Stimulated activated CD8-positive, alpha-beta memory T cell treated with anti-CD3 and anti-CD28 coated beads, Interleukin-2, amount 100 ng/mL, for 1 hour (primary cell): ENCODE measurements at regions not wholly inside any gene's neighbourhood (a gene's known extent, or its start where the extent isn't known, plus 50 kb on each side); places are given as distances from the start of the nearest gene placed in this dataset.

ENCODE experiments used
- DNase-seq, 2 donors: peaks; one replicate each; pipeline ENCODE4 v3.0.0-alpha.2; 2020; ENCODE audit warnings: low read depth in 2 of 2

DNA sequence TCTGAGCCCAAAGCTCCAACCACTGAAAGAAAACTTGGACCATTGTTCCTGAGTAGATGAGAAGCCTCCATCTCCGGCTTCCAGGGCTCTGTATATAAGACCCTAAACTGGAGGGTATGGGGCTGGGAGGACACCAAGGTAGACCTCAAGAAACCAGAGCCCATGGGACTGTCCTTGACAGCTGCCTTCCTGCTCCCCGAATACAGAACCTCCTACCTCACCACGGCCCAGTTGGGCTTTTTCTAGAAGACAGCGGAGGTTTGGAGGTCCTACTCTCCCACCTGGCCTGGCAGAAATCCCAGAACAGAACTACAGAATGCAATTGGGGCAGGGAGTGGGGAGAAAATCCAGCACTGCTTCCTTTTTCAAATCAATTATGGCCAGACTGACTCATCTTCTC is 177.3 kb upstream of the ZNF507 start:
- no peak for DNase-seq

DNA sequence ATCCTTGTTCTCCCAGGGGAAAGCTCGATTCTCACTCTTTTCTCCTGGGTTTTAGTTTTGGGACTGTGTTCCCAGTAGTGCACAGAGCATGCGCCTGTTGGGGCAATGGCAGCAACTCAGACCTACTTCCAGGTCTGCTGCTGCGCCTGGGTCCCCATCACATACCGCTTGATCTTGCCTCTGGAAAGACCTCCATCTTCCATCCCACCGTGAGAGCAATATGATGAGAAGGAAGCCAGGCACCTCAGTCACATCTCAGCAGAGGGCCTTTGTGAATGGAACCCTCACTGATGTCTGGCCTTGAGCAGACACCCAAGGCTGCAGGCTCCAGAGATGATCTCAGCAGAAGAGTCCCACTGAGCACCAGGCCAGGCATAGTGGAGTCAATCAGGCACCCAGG is 176.8 kb upstream of the ZNF507 start:
- DNase-seq: no peak

DNA sequence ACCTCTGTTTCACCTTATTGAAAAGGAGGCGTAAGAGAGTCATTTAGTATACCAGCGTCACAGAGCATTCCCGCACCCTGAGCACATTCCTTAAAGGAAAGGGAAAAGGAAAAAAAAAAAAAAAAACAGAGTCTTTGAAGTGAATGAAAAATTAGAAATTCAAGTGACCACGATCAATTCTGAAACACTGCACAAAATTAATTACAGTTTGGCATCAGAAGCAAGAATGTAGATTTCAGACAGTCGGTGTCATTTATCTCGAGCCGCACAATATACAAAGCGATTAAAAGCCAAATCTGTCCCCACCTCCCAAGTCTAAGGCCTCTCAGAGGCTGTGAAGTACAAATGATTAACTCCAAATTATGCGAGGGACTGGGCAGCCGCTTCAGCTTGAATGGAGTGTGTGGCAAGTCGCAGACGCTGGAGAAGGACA is 173.7 kb upstream of the ZNF507 start:
- no peak for DNase-seq

DNA sequence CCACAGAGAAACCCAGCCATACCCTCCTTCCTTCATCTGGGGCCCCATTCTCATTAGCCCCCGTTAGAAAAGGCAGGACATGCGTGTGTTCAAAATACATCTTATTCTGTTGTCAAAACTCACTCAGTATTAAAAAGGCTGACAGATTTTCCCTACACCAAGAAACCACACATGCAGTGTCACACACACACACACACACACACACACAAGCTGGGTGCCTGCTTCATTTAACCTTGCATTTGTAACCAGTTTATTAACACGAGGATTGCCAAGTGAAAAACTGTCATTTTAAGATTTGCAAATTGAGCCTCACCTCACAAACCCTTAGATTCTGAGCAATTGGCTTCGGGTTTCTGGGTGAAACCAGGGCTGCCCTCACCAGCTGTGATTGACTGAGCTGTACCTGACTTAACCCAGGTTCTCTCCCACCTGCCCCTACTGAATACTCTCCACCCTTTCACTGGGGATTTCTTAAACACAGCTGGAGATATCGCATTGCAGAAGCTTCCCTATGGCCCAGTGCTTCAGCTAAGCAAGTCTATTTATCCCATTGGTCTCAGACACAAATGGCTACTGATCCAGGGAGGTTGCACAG is 172.7 kb upstream of the ZNF507 start:
- DNase-seq: no peak

DNA sequence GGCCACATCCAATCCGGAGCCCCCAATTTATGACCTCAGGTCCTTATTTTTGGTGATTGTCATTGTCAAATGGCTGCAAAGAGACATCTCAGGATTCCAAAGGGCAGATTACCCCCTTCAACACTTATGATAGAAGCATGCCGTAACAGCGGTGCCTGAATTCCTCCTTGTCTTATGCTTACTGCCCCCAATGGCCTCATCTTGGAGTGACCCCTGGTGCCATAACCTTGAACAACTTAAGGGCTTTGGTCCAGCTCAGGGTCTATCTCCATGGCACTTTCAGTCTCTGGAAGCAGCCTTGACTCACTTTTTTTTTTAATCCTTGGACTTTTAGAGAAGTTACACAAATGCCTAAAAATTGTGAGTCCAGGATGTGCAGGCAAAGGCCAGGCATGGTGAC is 171.6 kb upstream of the ZNF507 start:
- DNase-seq: no peak

DNA sequence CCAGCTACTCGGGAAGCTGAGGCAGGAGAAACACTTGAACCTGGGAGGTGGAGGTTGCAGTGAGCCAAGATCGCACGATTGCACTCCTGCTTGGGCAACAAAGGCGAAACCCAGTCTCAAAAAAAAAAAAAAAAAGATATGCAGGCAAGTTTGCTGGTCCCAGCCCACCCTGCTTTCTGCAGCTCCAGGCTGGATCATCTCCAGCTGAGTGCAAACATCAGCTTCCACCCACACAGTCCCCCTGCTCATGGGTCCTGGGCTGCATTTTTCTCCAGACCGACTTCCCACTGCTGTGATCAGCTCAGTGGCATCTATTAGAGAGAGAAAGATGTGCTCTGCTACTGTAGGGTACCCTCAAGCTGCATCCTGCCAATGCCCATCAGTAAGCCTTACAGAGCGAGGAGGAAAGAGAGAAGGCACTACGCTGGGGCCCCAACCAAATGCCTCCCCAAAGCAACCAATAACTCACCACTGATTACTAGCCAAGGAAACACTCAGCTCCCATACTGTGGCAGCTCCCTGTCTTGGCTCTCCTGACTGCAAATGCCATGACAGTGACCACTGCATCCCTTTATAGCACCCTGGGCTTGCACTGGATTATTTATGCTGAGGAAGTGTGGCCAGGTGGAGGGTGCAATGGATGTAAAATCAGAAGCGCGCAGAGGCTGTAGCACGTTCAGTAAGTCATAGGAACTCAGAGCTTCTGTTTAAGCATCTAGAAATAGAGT is 170.9 kb upstream of the ZNF507 start:
- DNase-seq: no peak

DNA sequence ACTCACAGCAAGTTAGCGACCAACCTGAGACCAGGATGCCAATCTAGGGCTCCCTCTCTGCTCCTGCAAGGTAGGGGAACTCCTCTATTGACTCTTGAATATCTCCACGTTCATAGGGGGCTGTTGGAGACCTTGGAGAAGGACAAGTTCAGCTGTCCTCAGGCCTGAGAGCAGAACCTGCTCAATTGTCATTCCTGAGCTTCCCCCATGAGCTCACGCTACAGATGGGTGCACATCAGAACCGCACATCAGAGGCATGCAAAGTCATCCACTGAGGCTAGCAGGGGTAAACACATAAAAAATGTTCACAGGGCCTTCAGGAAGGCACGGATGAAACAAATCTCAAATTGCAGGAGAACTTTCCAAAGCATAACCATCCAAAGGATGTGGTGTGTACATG is 168.8 kb upstream of the ZNF507 start:
- no peak for DNase-seq

DNA sequence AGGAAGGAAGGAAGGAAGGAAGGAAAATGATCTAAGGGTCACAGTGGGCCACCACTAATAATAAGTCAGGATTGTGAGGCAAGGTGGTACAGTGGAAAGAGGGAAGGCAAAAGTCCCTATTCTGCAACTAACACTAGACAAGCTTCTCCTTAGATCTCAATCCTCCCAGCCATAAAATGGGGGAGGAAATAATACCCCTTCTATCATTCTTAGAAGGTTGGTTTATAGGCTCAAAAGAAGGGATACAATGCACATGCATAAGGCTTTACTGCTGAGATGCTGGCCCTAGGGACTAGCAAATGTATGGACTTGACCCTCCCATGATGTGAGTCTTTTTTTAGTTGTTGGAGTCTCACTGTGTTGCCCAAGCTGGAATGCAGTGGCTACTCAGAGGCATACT is 167.7 kb upstream of the ZNF507 start:
- no peak for DNase-seq

DNA sequence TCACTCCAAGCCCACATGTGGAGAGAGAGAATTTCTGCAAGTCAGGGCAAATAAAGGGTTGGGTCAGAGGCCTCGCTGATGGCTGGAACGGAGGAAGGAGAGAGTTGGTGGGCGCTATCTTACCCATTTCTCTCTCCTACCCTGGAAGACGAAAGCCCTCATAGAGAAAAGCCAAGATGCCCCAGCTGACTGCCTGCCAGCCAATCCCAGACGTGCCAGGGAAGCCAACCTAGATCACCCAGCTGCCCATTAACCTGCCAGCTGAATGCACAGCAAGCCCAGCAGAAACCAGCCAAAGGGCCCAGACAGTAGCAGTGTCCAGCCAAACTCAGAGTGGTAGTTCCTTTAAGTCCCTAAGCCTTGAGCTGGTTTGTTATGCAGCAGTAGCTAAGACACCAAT is 167.0 kb upstream of the ZNF507 start:
- DNase-seq: no peak

DNA sequence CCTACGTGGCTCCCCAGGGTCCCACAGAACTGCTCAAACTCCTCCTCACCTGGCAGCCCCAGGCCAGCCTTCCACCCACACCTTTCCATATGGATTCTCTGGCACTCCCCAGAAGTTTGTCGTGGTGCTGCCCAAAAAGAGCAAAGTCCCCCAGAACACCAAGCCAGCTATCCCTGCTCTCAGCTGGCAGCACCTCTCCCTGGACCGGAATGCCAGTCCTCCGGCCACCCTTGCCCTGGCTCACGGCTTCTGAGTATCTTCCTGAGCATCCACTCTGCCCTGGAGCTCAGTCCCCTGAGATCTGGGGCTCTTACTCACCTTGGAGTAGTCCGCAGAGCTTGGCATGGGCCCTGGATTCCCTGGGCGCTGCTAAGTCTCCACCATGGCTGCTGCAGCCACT is 166.5 kb upstream of the ZNF507 start:
- DNase-seq: no peak

DNA sequence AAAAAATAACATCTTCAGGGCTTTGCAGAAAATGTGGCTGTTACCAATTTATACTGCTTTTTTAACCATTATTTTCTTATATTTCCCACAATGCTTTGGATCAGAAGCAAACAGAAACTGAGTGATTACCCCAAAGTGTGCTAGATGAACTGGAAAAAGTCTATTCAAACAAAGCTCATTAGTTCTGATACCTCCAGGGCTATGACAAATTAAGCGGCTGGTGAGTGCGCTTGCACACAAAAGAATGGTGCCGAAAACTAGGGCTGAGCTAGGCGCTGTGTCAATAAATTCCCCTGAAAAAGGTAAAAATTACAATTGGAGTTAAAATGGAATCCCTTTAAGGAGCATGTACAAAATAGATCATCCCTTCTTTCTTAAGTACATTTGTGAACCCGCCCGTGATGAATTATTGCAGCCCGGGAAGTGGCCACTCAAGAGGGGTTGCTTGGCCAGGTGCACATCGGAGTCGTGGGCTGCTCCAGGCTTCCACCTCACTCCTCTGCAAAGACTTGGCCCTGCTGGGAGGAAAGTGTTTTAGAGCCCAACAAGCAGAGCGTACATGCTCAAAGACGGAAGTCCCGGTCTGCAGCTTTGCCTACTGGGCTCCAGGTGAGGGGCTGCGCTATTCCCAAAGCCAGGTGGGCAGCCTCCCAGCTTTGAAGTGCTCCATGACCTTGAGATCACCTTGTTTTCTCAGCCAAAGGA is 164.0 kb upstream of the ZNF507 start:
- no peak for DNase-seq

DNA sequence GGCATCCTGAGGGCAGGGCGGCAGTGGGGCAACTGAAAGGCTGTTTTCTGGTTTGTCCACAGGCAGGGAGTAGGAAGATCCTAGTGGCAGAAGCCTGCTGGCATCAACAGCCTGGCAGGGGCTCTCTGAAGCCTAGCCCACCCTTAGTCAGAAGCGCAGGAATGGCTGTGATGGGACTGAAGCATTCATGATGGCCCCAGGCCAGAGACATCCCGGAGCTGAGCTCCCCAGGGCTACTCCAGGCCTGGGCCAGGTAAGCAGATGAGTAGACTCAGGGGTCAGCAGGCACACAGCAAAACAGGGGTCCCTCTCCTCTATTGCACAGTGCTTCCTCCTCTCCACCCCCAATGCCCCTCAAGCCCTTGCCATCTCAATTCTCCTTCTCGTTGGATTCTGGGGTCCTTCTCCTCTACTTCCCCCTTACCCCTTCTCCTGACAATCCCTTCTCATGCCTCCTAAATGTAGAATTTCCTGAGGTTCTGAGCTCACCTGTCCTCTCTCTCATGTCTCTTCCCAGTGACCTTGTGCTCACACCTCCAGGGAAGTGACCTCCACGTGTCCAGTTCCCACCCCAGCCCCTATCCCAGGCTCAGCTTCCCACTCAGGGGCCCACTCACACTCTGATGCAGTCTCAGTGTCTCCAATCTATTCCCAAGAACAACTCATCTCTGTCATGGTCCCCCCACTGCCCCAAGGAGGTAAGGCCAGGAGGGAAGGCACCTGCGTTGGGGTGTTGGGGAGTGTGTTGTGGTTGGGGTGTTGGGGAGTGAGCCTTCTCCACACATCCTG is 158.7 kb upstream of the ZNF507 start:
- no peak for DNase-seq

DNA sequence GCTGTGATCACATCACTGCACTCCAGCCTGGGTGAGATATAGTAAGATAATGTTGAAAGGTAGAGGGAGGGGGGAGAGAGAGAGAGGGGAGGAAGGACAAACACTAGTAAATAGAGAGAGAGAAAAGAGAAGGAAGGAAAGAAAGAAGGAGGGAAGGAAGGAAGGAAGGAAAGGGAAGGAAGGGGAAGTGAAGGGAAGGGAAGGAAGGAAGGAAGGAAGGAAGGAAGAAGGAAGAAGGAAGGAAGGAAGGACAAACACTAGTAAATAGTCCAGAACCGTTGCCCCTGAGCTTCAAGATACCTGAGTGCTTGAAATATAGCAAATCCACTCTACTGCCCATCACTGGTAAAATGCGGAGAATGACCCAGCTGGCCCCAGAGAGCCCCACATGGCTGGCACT is 156.5 kb upstream of the ZNF507 start:
- no peak for DNase-seq

DNA sequence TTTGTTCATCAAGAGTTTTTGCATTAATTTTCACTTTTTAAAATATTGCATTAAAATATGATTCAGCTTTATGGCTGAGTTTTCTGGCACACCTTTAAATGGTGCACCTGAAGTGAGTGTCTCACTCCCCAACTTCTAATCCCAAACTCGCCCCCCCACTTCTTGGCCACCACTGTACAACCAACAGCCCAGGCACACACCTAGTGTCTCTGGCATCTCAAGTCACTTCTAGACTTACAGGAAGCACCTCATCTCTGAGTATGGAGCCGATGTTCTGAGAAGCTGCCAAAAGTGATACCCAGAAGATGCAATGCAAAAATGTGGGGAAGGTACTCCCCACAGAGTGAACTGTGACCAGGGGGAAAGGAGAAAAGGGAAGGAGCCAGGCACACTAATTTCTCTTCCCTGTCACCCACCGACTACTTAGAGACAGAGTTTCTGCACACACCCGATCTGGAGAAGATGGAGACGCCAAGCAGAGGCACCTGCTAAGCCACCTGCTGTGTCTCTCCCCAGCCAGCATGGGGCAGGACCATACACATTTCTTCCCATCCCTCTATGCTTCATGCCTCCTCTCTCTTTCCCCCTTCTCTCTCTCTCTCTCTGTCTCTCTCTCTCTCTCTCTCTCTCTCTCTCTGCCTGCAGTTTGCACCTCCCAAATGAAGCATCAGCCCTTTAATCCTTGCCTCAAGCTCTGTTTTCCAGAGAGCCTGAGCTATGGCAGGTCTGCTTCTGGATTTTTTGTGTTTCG is 155.3 kb upstream of the ZNF507 start:
- no peak for DNase-seq

DNA sequence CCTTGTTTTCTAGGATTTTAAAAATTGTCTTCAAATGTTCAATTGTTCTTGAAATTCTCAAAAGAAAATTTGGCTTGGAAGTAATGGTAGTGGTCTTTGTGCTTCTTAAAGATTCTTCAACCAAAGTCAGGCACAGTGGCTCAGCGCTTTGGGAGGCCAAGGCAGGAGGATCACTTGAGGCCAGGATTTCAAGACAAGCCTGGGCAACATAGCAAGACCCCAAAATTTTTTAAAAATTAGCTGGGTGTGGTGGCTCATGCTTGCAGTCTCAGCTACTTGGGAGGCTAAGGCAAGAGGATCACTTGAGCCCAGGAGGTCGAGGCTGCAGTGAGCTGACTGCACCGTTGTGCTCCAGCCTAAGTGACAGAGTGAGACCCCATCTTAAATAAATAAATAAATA is 153.5 kb upstream of the ZNF507 start:
- no peak for DNase-seq

DNA sequence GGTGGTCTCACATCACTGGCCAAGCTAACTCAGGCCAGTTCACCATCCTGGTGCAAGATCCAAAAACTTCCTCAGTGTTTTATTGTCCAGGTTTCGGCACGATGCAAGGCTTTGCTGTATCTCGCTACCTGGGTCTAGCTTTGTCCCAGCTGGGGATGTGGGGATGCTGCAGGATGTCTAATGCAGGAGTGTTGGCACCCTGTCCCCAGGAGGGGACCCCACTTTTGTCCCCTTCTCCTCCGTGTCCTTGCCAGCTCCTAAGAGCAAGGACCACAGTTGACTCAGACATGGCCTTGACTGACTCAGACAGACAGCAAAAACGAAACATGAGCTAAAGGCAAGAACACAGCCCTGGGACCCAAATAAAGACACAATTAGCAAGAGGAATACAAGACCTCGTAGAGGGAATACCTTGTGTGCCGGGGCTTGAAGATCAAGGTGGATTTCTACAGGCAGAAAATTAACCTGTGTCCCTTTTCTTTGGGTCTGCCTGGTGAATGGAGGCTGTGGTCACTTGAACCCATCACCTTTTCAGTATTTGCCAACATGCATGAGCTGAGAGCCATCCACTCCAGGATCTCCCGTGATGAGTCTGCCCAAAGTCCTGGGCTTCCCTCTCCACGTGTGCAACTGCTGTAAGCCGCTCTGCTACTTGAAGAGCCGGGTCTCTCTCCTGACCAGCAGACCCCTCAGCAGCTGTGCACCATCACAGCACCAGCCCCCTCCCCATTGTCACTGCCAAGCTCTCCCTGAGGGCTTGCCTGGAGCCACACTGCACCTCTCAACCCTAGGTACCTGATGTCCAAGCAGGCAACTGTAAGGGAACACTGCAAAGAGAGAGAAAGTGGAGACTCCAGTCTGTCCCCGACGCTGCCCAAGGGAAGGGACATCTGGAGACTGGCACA is 149.5 kb upstream of the ZNF507 start:
- no peak for DNase-seq

DNA sequence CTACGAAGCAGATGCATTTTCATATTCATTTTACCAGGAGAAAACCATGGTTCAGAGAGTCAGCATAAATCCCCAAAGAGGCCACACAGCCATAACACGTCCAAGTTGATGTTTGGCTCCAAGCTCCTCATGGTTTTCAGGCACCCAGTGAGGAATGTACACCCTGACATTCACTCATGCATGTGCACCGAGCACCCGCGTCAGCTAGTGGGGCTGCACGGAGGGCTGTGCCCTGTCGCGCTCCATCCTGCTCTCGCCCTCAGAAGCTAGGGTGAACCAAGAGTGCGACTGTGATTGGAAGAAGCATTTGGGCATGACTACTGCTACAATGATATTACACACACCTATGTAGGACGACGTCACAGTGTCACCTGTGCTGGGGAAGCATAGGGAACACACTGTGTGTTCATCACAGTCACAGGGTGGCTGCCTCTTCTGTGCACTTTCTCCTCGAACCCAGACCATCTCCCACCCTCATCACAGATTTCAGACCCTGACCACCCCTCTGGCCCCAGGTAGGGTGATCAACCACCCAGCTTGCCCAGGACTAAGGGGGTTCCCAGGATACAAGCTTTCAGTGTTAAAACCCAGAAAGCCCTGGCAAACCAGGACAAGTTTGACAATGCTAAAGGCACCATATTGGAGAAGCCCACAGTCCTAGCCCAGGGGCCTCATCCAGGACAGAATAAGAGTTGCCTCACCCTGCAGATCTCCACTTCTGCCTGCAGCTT is 148.6 kb upstream of the ZNF507 start:
- no peak for DNase-seq

DNA sequence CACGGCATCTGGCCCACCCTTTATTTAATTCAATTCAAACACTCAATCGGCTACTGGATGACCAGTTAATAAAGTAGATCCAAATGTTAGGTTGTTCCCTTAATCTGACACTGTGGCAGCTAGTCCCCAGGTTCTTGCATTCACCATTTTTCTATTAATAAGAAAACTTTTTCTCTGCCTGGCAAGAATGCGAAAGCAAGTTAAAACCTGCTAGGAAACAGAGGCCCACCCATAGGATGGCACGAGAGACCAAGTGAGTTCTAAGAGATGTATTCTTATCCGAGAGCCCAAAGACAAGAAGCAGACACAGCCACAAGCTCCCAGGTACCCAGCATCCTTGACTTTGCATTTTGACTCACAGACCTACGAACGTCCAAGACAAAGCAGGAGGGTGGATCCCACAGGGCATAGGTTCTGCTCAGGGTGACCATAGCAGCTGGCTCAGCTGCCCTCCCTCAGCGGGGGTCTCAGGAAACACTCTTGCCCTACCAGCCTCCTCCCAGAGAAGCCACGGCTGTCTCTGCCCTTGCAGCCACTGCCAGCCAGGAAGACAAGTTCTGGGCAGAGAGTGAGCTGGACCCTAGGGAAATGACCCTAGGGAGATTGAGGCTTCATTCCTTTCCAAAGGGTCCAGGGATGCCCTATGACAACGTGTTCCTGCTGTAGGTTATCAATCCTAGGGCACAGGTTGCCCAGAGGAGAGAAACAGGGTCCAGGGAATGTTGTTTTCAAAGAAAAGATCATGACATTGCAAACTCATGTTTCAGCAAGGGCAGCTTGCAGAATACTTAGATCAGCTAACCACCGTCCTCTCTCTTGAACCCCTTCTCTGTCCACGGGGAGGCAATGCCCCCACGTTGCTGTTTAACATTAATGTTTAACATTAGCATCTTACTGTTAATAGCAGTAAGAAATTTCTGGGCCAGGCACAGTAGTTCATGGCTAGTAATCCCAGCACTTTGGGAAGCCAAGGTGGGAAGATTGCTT is 147.2 kb upstream of the ZNF507 start:
- DNase-seq: no peak
